ENCODE measurements at regions not wholly inside any gene's neighbourhood (a gene's known extent, or its start where the extent isn't known, plus 50 kb on each side); places are given as distances from the start of the nearest gene placed in this dataset.
A peak's percentile ranks its signal among the peaks of the same experiment; 100 is the strongest.

GRCh38 chr4:32429151-32429550 lies 1709.0 kb downstream of the PCDH7 start:
- no peaks in the 10 kb centered on the region for H3K79me2 ChIP-seq (ENCODE audit: insufficient read depth, low read depth, low read length)
- peak overlapping the region; percentile 66; the same call in 1 of the 2 replicates for H2AFZ ChIP-seq (ENCODE audit: low read length)
- H3K4me2 ChIP-seq (ENCODE audit: low read length), result no peak overlapping the region
- no peak overlapping the region for H3K4me3 ChIP-seq (ENCODE audit: low read depth, low read length, poor library complexity, severe bottlenecking)
- no peaks in the 10 kb centered on the region for H3K9me3 ChIP-seq (ENCODE audit: low read length)
- no peak overlapping the region for H3K27ac ChIP-seq (ENCODE audit: low read depth, low read length, poor library complexity, severe bottlenecking)
- no peaks in the 10 kb centered on the region for H4K20me1 ChIP-seq (ENCODE audit: insufficient read depth, low read length)
- intact Hi-C loops (cut with micrococcal nuclease; ENCODE audit: unreplicated experiment), result no loop called here
- ChIA-PET CTCF (ENCODE audit: unreplicated experiment) (no interaction called here), POLR2A (interaction anchor here (0.9 to 1.6 kb wide), 3 partner anchors 15 to 30 kb away, joined by 3 to 4 read pairs (median 3); no protein-coding TSS in a partner anchor)
- no TSS peak for BruUV-seq (replicated peaks)
- H3K36me3 ChIP-seq (ENCODE audit: insufficient read depth, low read length), result no peaks in the 10 kb centered on the region
- H3K9me2 ChIP-seq (ENCODE audit: insufficient read depth, low read length), result no peaks in the 10 kb centered on the region
- no peak for TF ChIP-seq CTCF (conservative IDR thresholded peaks at IDR 0.05; ENCODE audit: low read length)
- TF ChIP-seq EZH2phosphoT487 (IDR thresholded peaks at IDR 0.05; ENCODE audit: borderline replicate concordance, low read depth, low read length), result no peak
- no peaks in the 10 kb centered on the region for H3K4me1 ChIP-seq (ENCODE audit: insufficient read depth, low read length, poor library complexity, severe bottlenecking)
- DNase-seq (ENCODE audit: low spot score), result no peak

- no peaks in the 10 kb centered on the region for H4K20me1 ChIP-seq (ENCODE audit: insufficient read depth, low read length)
- no peaks in the 10 kb centered on the region for H3K79me2 ChIP-seq (ENCODE audit: insufficient read depth, low read depth, low read length)
- DNase-seq (ENCODE audit: low spot score), result no peak
- H3K9me3 ChIP-seq (ENCODE audit: low read length), result no peaks in the 10 kb centered on the region
- no TSS peak for BruUV-seq (replicated peaks)
- no peaks in the 10 kb centered on the region for H3K9me2 ChIP-seq (ENCODE audit: insufficient read depth, low read length)
- peaks cover 7% of the 10 kb centered on the region for H3K4me1 ChIP-seq (ENCODE audit: insufficient read depth, low read length, poor library complexity, severe bottlenecking)
- ChIA-PET CTCF (ENCODE audit: unreplicated experiment) (no interaction called here), POLR2A (no interaction called here)
- no peak overlapping the region for H3K27ac ChIP-seq (ENCODE audit: low read depth, low read length, poor library complexity, severe bottlenecking)
- no peak overlapping the region for H3K4me3 ChIP-seq (ENCODE audit: low read depth, low read length, poor library complexity, severe bottlenecking)
- H3K36me3 ChIP-seq (ENCODE audit: insufficient read depth, low read length), result no peaks in the 10 kb centered on the region
- intact Hi-C loops (cut with micrococcal nuclease; ENCODE audit: unreplicated experiment), result no loop called here
- no peak overlapping the region for H3K4me2 ChIP-seq (ENCODE audit: low read length)
- no peak overlapping the region for H2AFZ ChIP-seq (ENCODE audit: low read length)
- TF ChIP-seq CTCF (conservative IDR thresholded peaks at IDR 0.05; ENCODE audit: low read length) (no peak), EZH2phosphoT487 (IDR thresholded peaks at IDR 0.05; ENCODE audit: borderline replicate concordance, low read depth, low read length) (no peak)
Measured at GRCh38 chr4:32435308-32435707, 1715.1 kb downstream of the PCDH7 start.

GRCh38 chr4:32436816-32437215 lies 1716.6 kb downstream of the PCDH7 start:
- Histone ChIP-seq H2AFZ (ENCODE audit: low read length) (no peak overlapping the region), H3K4me2 (ENCODE audit: low read length) (no peak overlapping the region), H3K36me3 (ENCODE audit: insufficient read depth, low read length) (no peaks in the 10 kb centered on the region), H3K9me2 (ENCODE audit: insufficient read depth, low read length) (no peaks in the 10 kb centered on the region), H3K4me1 (ENCODE audit: insufficient read depth, low read length, poor library complexity, severe bottlenecking) (peaks cover 14% of the 10 kb centered on the region), H3K27ac (ENCODE audit: low read depth, low read length, poor library complexity, severe bottlenecking) (no peak overlapping the region), H3K4me3 (ENCODE audit: low read depth, low read length, poor library complexity, severe bottlenecking) (no peak overlapping the region), H3K9me3 (ENCODE audit: low read length) (no peaks in the 10 kb centered on the region), H4K20me1 (ENCODE audit: insufficient read depth, low read length) (no peaks in the 10 kb centered on the region), H3K79me2 (ENCODE audit: insufficient read depth, low read depth, low read length) (no peaks in the 10 kb centered on the region)
- no TSS peak for BruUV-seq (replicated peaks)
- ChIA-PET CTCF (ENCODE audit: unreplicated experiment) (no interaction called here), POLR2A (no interaction called here)
- DNase-seq (ENCODE audit: low spot score), result no peak
- intact Hi-C loops (cut with micrococcal nuclease; ENCODE audit: unreplicated experiment), result no loop called here
- TF ChIP-seq CTCF (conservative IDR thresholded peaks at IDR 0.05; ENCODE audit: low read length), result no peak
- TF ChIP-seq EZH2phosphoT487 (IDR thresholded peaks at IDR 0.05; ENCODE audit: borderline replicate concordance, low read depth, low read length), result no peak
